Mesendoderm (in vitro differentiated cells): ENCODE measurements at regions not wholly inside any gene's neighbourhood (a gene's known extent, or its start where the extent isn't known, plus 50 kb on each side); places are given as distances from the start of the nearest gene placed in this dataset.

Source experiments
- DNase-seq: peaks from one replicate; pipeline ENCODE4 v3.0.0; 2013
- H2AK5ac ChIP-seq: 2 replicates; pipeline ENCODE4 v1.6.1; 2013; ENCODE audit warnings: low read length, inconsistent platforms
- H2BK120ac ChIP-seq: 2 replicates; pipeline ENCODE4 v1.6.1; 2013; ENCODE audit warnings: low read depth, mild to moderate bottlenecking, low read length, moderate library complexity, mixed read lengths
- H2BK15ac ChIP-seq: replicated peaks from 2 replicates; pipeline ENCODE4 v1.6.1; 2013; ENCODE audit warnings: low read depth, mild to moderate bottlenecking, moderate library complexity
- H2BK5ac ChIP-seq: 2 replicates; pipeline ENCODE4 v1.6.1; 2013; ENCODE audit warnings: low read length, inconsistent platforms
- H3K18ac ChIP-seq: 2 replicates; pipeline ENCODE4 v1.6.1; 2013; ENCODE audit warnings: mild to moderate bottlenecking, low read length, mixed read lengths
- H3K23ac ChIP-seq: one replicate; pipeline ENCODE4 v1.6.1; 2013; ENCODE audit warnings: low read length
- H3K27ac ChIP-seq: 2 replicates; pipeline ENCODE4 v1.5.1; 2013; ENCODE audit warnings: low read depth, mild to moderate bottlenecking, inconsistent platforms, low read length, moderate library complexity
- H3K27me3 ChIP-seq: 2 replicates; pipeline ENCODE4 v1.6.1; 2013; ENCODE audit warnings: low read length, control low read depth, mild to moderate bottlenecking, inconsistent platforms; ENCODE audit not compliant: insufficient read depth, poor library complexity
- H3K36me3 ChIP-seq: 2 replicates; pipeline ENCODE4 v1.6.1; 2013; ENCODE audit warnings: low read length, inconsistent platforms; ENCODE audit not compliant: control insufficient read depth, insufficient read depth
- H3K4ac ChIP-seq: one replicate; pipeline ENCODE4 v1.6.1; 2013; ENCODE audit warnings: low read depth, mild to moderate bottlenecking, low read length, moderate library complexity
- H3K4me1 ChIP-seq: 2 replicates; pipeline ENCODE4 v1.6.1; 2013; ENCODE audit warnings: low read depth, low read length, inconsistent platforms; ENCODE audit not compliant: control insufficient read depth
- H3K4me2 ChIP-seq: 2 replicates; pipeline ENCODE4 v1.6.1; 2013; ENCODE audit warnings: low read length
- H3K4me3 ChIP-seq: 2 replicates; pipeline ENCODE4 v1.5.1; 2013; ENCODE audit warnings: mild to moderate bottlenecking, low read length
- H3K56ac ChIP-seq: one replicate; pipeline ENCODE4 v1.6.1; 2013; ENCODE audit warnings: low read length
- H3K79me1 ChIP-seq: 2 replicates; pipeline ENCODE4 v1.6.1; 2013; ENCODE audit warnings: low read length, inconsistent platforms
- H3K79me2 ChIP-seq: 2 replicates; pipeline ENCODE4 v1.6.1; 2013; ENCODE audit warnings: mild to moderate bottlenecking, low read length; ENCODE audit not compliant: control insufficient read depth, insufficient read depth
- H3K9ac ChIP-seq: 2 replicates; pipeline ENCODE4 v1.6.1; 2013; ENCODE audit warnings: low read length, inconsistent platforms
- H4K5ac ChIP-seq: one replicate; pipeline ENCODE4 v1.6.1; 2013; ENCODE audit warnings: low read length
- H4K8ac ChIP-seq: one replicate; pipeline ENCODE4 v1.6.1; 2013; ENCODE audit warnings: low read depth, mild to moderate bottlenecking, control low read depth, low read length, moderate library complexity
- WGBS: extraction: QIAGEN DNeasy Blood & Tissue Kit; methylation state at CpG from one replicate; pipeline ENCODE4 v1.1.7; 2013; ENCODE audit warnings: low lambda C conversion rate, missing lambda C conversion rate; ENCODE audit not compliant: insufficient coverage; ENCODE audit errors: extremely low coverage; 5-methylcytosine and 5-hydroxymethylcytosine counted together

GRCh38 chr15:59828263-59828662 is 139.1 kb upstream of the BNIP2 start:
- Histone ChIP-seq H3K79me1 (no peaks in the 10 kb centered on the region), H3K23ac (no peak overlapping the region), H3K4me2 (no peak overlapping the region), H3K27me3 (no peaks in the 10 kb centered on the region), H3K18ac (no peak overlapping the region), H3K4me3 (no peak overlapping the region), H3K27ac (no peak overlapping the region), H2BK15ac (no peak overlapping the region), H4K5ac (no peak overlapping the region), H3K79me2 (no peaks in the 10 kb centered on the region), H4K8ac (no peak overlapping the region), H3K9ac (no peak overlapping the region), H3K36me3 (no peaks in the 10 kb centered on the region), H3K4me1 (no peaks in the 10 kb centered on the region), H3K4ac (no peak overlapping the region), H3K56ac (no peak overlapping the region), H2BK120ac (no peak overlapping the region), H2BK5ac (no peak overlapping the region), H2AK5ac (no peak overlapping the region)
- DNase-seq = no peak
- no CpG with 5 or more reads among the region's 4 CpGs for WGBS

- no peak overlapping the region for H3K27ac ChIP-seq
- H4K8ac ChIP-seq = no peak overlapping the region
- H3K56ac ChIP-seq = no peak overlapping the region
- no peak overlapping the region for H2BK5ac ChIP-seq
- H2AK5ac ChIP-seq = no peak overlapping the region
- no peaks in the 10 kb centered on the region for H3K79me1 ChIP-seq
- no peak overlapping the region for H3K4me2 ChIP-seq
- no peaks in the 10 kb centered on the region for H3K27me3 ChIP-seq
- no peak overlapping the region for H2BK120ac ChIP-seq
- no peak overlapping the region for H3K4me3 ChIP-seq
- no CpG with 5 or more reads among the region's 7 CpGs for WGBS
- no peak overlapping the region for H4K5ac ChIP-seq
- H3K23ac ChIP-seq = no peak overlapping the region
- H3K4ac ChIP-seq = no peak overlapping the region
- H3K18ac ChIP-seq = no peak overlapping the region
- no peak overlapping the region for H3K9ac ChIP-seq
- DNase-seq = no peak
- H3K36me3 ChIP-seq = no peaks in the 10 kb centered on the region
- H3K4me1 ChIP-seq = no peaks in the 10 kb centered on the region
- no peaks in the 10 kb centered on the region for H3K79me2 ChIP-seq
- no peak overlapping the region for H2BK15ac ChIP-seq
Measured at GRCh38 chr15:59825901-59826300, 136.8 kb upstream of the BNIP2 start.

DNA sequence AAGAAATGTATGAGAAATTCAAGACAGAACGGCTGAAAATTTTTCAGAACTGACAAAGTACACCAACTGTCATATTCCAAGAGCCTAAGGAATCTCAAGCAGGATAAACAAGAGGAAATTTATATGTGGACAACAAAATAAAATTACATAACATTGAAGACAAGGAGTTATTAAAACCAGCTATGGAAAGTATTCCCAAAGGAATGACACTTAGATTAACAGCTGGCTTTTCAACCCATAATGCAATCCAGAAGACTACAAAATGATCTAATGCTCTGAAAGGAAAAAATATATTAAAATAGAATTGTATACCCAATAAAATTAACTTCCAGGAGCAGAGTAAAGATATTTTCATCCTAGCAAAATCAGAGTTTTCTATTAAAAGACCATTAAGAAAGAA is 132.2 kb upstream of the BNIP2 start:
- Histone ChIP-seq H3K27ac (no peak overlapping the region), H3K4ac (no peak overlapping the region), H4K8ac (no peak overlapping the region), H3K4me3 (no peak overlapping the region), H2BK120ac (no peak overlapping the region), H3K79me2 (no peaks in the 10 kb centered on the region), H3K56ac (no peak overlapping the region), H3K36me3 (no peaks in the 10 kb centered on the region), H3K79me1 (no peaks in the 10 kb centered on the region), H4K5ac (no peak overlapping the region), H2AK5ac (no peak overlapping the region), H2BK5ac (no peak overlapping the region), H3K23ac (no peak overlapping the region), H3K18ac (no peak overlapping the region), H3K27me3 (no peaks in the 10 kb centered on the region), H2BK15ac (no peak overlapping the region), H3K4me1 (no peaks in the 10 kb centered on the region), H3K4me2 (no peak overlapping the region), H3K9ac (no peak overlapping the region)
- WGBS = no CpG with 5 or more reads among the region's 1 CpG
- DNase-seq = no peak

- Histone ChIP-seq H4K5ac (no peak overlapping the region), H3K56ac (no peak overlapping the region), H3K79me2 (no peaks in the 10 kb centered on the region), H2BK15ac (no peak overlapping the region), H4K8ac (no peak overlapping the region), H3K27ac (no peak overlapping the region), H3K4me1 (no peaks in the 10 kb centered on the region), H3K9ac (no peak overlapping the region), H3K4me3 (no peak overlapping the region), H3K4ac (no peak overlapping the region), H3K4me2 (no peak overlapping the region), H3K27me3 (no peaks in the 10 kb centered on the region), H3K36me3 (no peaks in the 10 kb centered on the region), H2BK120ac (no peak overlapping the region), H3K18ac (no peak overlapping the region), H3K79me1 (no peaks in the 10 kb centered on the region), H2AK5ac (no peak overlapping the region), H2BK5ac (no peak overlapping the region), H3K23ac (no peak overlapping the region)
- no peak for DNase-seq
- WGBS = no CpG with 5 or more reads among the region's 4 CpGs
Measured at GRCh38 chr15:59819092-59819491, 130.0 kb upstream of the BNIP2 start.

GRCh38 chr15:59818336-59818735 is 129.2 kb upstream of the BNIP2 start:
- no peak overlapping the region for H3K4ac ChIP-seq
- H3K56ac ChIP-seq = no peak overlapping the region
- no peaks in the 10 kb centered on the region for H3K79me1 ChIP-seq
- H3K18ac ChIP-seq = no peak overlapping the region
- H3K4me2 ChIP-seq = no peak overlapping the region
- H3K9ac ChIP-seq = no peak overlapping the region
- H2AK5ac ChIP-seq = no peak overlapping the region
- H3K27ac ChIP-seq = no peak overlapping the region
- H2BK120ac ChIP-seq = no peak overlapping the region
- H3K4me3 ChIP-seq = no peak overlapping the region
- H3K4me1 ChIP-seq = no peaks in the 10 kb centered on the region
- no peak overlapping the region for H2BK5ac ChIP-seq
- no peaks in the 10 kb centered on the region for H3K36me3 ChIP-seq
- no peak overlapping the region for H4K5ac ChIP-seq
- H4K8ac ChIP-seq = no peak overlapping the region
- no peak for DNase-seq
- no peak overlapping the region for H2BK15ac ChIP-seq
- no peaks in the 10 kb centered on the region for H3K79me2 ChIP-seq
- WGBS = no CpG with 5 or more reads among the region's 6 CpGs
- H3K27me3 ChIP-seq = no peaks in the 10 kb centered on the region
- H3K23ac ChIP-seq = no peak overlapping the region

- Histone ChIP-seq H3K23ac (no peak overlapping the region), H3K56ac (no peak overlapping the region), H3K36me3 (no peaks in the 10 kb centered on the region), H3K27me3 (no peaks in the 10 kb centered on the region), H2AK5ac (no peak overlapping the region), H4K8ac (no peak overlapping the region), H3K4me2 (no peak overlapping the region), H3K18ac (no peak overlapping the region), H2BK5ac (no peak overlapping the region), H3K4ac (no peak overlapping the region), H2BK120ac (no peak overlapping the region), H3K79me1 (no peaks in the 10 kb centered on the region), H3K4me1 (no peaks in the 10 kb centered on the region), H4K5ac (no peak overlapping the region), H3K9ac (no peak overlapping the region), H3K79me2 (no peaks in the 10 kb centered on the region), H2BK15ac (no peak overlapping the region), H3K27ac (no peak overlapping the region), H3K4me3 (no peak overlapping the region)
- no CpG with 5 or more reads among the region's 5 CpGs for WGBS
- no peak for DNase-seq
Measured at GRCh38 chr15:59817834-59818233, 128.7 kb upstream of the BNIP2 start.
